Glutamatergic neuron (in vitro differentiated cells): ENCODE measurements at regions not wholly inside any gene's neighbourhood (a gene's known extent, or its start where the extent isn't known, plus 50 kb on each side); places are given as distances from the start of the nearest gene placed in this dataset.

Source experiments
- DNase-seq: peaks from one replicate; pipeline ENCODE4 v3.0.0; 2022
- H3K27ac Mint-ChIP-seq: one replicate; pipeline ENCODE4 v1.8.0; 2020; ENCODE audit warnings: mild to moderate bottlenecking, mixed read lengths, inconsistent platforms; ENCODE audit not compliant: unreplicated experiment
- H3K27me3 Mint-ChIP-seq: one replicate; pipeline ENCODE4 v1.8.0; 2020; ENCODE audit warnings: mild to moderate bottlenecking, moderate library complexity, mixed read lengths, inconsistent platforms; ENCODE audit not compliant: unreplicated experiment
- H3K36me3 Mint-ChIP-seq: one replicate; pipeline ENCODE4 v1.8.0; 2020; ENCODE audit warnings: mild to moderate bottlenecking, mixed read lengths, inconsistent platforms; ENCODE audit not compliant: unreplicated experiment
- H3K4me1 Mint-ChIP-seq: one replicate; pipeline ENCODE4 v1.8.0; 2020; ENCODE audit warnings: mild to moderate bottlenecking, low read depth, mixed read lengths, inconsistent platforms; ENCODE audit not compliant: unreplicated experiment
- H3K4me3 Mint-ChIP-seq: one replicate; pipeline ENCODE4 v1.8.0; 2020; ENCODE audit warnings: mild to moderate bottlenecking, mixed read lengths, inconsistent platforms; ENCODE audit not compliant: unreplicated experiment
- H3K9me3 Mint-ChIP-seq: one replicate; pipeline ENCODE4 v1.8.0; 2020; ENCODE audit warnings: mild to moderate bottlenecking, moderate library complexity, mixed read lengths, inconsistent platforms; ENCODE audit not compliant: unreplicated experiment
- CTCF ChIP-seq: fragments of 200-600 bp; sonication (generic); IDR thresholded peaks from one replicate; pipeline ENCODE4 v1.5.0; 2021; ENCODE audit not compliant: partially characterized antibody, unreplicated experiment

GRCh38 chr6:15985379-15985959 lies 143.4 kb upstream of the MYLIP start:
- Mint-ChIP-seq H3K9me3 (no peaks in the 10 kb centered on the region), H3K4me1 (peaks cover 4% of the 10 kb centered on the region), H3K27me3 (peaks cover 2% of the 10 kb centered on the region), H3K27ac (no peak overlapping the region), H3K36me3 (peaks cover 3% of the 10 kb centered on the region), H3K4me3 (no peak overlapping the region)
- no peak for DNase-seq
- no peak for TF ChIP-seq CTCF

- TF ChIP-seq CTCF = no peak
- H3K4me1 Mint-ChIP-seq = no peaks in the 10 kb centered on the region
- no peaks in the 10 kb centered on the region for H3K36me3 Mint-ChIP-seq
- H3K4me3 Mint-ChIP-seq = no peak overlapping the region
- H3K9me3 Mint-ChIP-seq = no peaks in the 10 kb centered on the region
- H3K27me3 Mint-ChIP-seq = no peaks in the 10 kb centered on the region
- H3K27ac Mint-ChIP-seq = no peak overlapping the region
- no peak for DNase-seq
Observed at GRCh38 chr6:15981956-15982355, 146.9 kb upstream of the MYLIP start.

- no peak for TF ChIP-seq CTCF
- no peaks in the 10 kb centered on the region for H3K27me3 Mint-ChIP-seq
- H3K36me3 Mint-ChIP-seq = no peaks in the 10 kb centered on the region
- no peak for DNase-seq
- H3K9me3 Mint-ChIP-seq = no peaks in the 10 kb centered on the region
- H3K4me3 Mint-ChIP-seq = no peak overlapping the region
- no peak overlapping the region for H3K27ac Mint-ChIP-seq
- H3K4me1 Mint-ChIP-seq = no peaks in the 10 kb centered on the region
Observed at GRCh38 chr6:15980801-15981200, 148.1 kb upstream of the MYLIP start.

- Mint-ChIP-seq H3K9me3 (peaks cover 4% of the 10 kb centered on the region), H3K4me3 (no peak overlapping the region), H3K27me3 (no peaks in the 10 kb centered on the region), H3K36me3 (no peaks in the 10 kb centered on the region), H3K27ac (no peak overlapping the region), H3K4me1 (no peaks in the 10 kb centered on the region)
- no peak for TF ChIP-seq CTCF
- no peak for DNase-seq
Observed at GRCh38 chr6:15978426-15978825, 150.5 kb upstream of the MYLIP start.

- DNase-seq = no peak
- Mint-ChIP-seq H3K4me1 (no peaks in the 10 kb centered on the region), H3K9me3 (peaks cover 4% of the 10 kb centered on the region), H3K4me3 (no peak overlapping the region), H3K27me3 (no peaks in the 10 kb centered on the region), H3K36me3 (no peaks in the 10 kb centered on the region), H3K27ac (no peak overlapping the region)
- TF ChIP-seq CTCF = no peak
Observed at GRCh38 chr6:15977050-15977449, 151.8 kb upstream of the MYLIP start.
